ENCODE measurements at regions not wholly inside any gene's neighbourhood (a gene's known extent, or its start where the extent isn't known, plus 50 kb on each side); places are given as distances from the start of the nearest gene placed in this dataset.

GRCh38 chr5:158287643-158288271 is 428.8 kb upstream of the CLINT1 start:
- no peak for DNase-seq

- DNase-seq = no peak
Observed at GRCh38 chr5:158286827-158287226, 427.9 kb upstream of the CLINT1 start.

- DNase-seq = no peak
Observed at GRCh38 chr5:158285698-158286097, 426.8 kb upstream of the CLINT1 start.

GRCh38 chr5:158284242-158284641 is 425.3 kb upstream of the CLINT1 start:
- DNase-seq = no peak

GRCh38 chr5:158283397-158283796 is 424.5 kb upstream of the CLINT1 start:
- no peak for DNase-seq

- DNase-seq = no peak
Observed at GRCh38 chr5:158278216-158278925, 419.4 kb upstream of the CLINT1 start.

GRCh38 chr5:158277276-158277675 is 418.3 kb upstream of the CLINT1 start:
- DNase-seq = no peak

GRCh38 chr5:158276692-158277091 is 417.7 kb upstream of the CLINT1 start:
- DNase-seq = no peak

GRCh38 chr5:158275511-158275910 is 416.6 kb upstream of the CLINT1 start:
- no peak for DNase-seq

GRCh38 chr5:158273035-158273434 is 414.1 kb upstream of the CLINT1 start:
- DNase-seq = no peak

- DNase-seq = no peak
Observed at GRCh38 chr5:158272409-158272808, 413.5 kb upstream of the CLINT1 start.

GRCh38 chr5:158270996-158271554 is 412.1 kb upstream of the CLINT1 start:
- no peak for DNase-seq

- no peak for DNase-seq
Observed at GRCh38 chr5:158268286-158268685, 409.3 kb upstream of the CLINT1 start.

GRCh38 chr5:158267228-158267627 is 408.3 kb upstream of the CLINT1 start:
- DNase-seq = no peak

- no peak for DNase-seq
Observed at GRCh38 chr5:158265931-158266700, 407.2 kb upstream of the CLINT1 start.

GRCh38 chr5:158265346-158265745 is 406.4 kb upstream of the CLINT1 start:
- no peak for DNase-seq

- no peak for DNase-seq
Observed at GRCh38 chr5:158264264-158264663, 405.3 kb upstream of the CLINT1 start.

- no peak for DNase-seq
Observed at GRCh38 chr5:158261674-158262367, 402.9 kb upstream of the CLINT1 start.

- DNase-seq = no peak
Observed at GRCh38 chr5:158256096-158256495, 397.2 kb upstream of the CLINT1 start.

- no peak for DNase-seq
Observed at GRCh38 chr5:158255609-158256008, 396.7 kb upstream of the CLINT1 start.

GRCh38 chr5:158246661-158247060 is 387.7 kb upstream of the CLINT1 start:
- no peak for DNase-seq

GRCh38 chr5:158245513-158245912 is 386.6 kb upstream of the CLINT1 start:
- no peak for DNase-seq

- DNase-seq = no peak
Observed at GRCh38 chr5:158244882-158245281, 385.9 kb upstream of the CLINT1 start.

Data from activated naive CD4-positive, alpha-beta T cell (primary cell).